Activated CD4-positive, CD25-positive, alpha-beta regulatory T cell treated with anti-CD3 and anti-CD28 coated beads, Interleukin-2, amount 50 U/mL, for 24 hours (primary cell): ENCODE measurements at regions not wholly inside any gene's neighbourhood (a gene's known extent, or its start where the extent isn't known, plus 50 kb on each side); places are given as distances from the start of the nearest gene placed in this dataset.

ENCODE experiments used
- ATAC-seq, 2 donors: fragments of 150-1000 bp; cut with Tn5 transposase; one replicate each; pipeline ENCODE4 v1.10.0; 2021; ENCODE audit warnings: mild to moderate bottlenecking in 1 of 2, moderate library complexity in 1 of 2

- no peak for ATAC-seq
Observed at GRCh38 chr2:550860-551567, 126.2 kb downstream of the TMEM18 start.

DNA sequence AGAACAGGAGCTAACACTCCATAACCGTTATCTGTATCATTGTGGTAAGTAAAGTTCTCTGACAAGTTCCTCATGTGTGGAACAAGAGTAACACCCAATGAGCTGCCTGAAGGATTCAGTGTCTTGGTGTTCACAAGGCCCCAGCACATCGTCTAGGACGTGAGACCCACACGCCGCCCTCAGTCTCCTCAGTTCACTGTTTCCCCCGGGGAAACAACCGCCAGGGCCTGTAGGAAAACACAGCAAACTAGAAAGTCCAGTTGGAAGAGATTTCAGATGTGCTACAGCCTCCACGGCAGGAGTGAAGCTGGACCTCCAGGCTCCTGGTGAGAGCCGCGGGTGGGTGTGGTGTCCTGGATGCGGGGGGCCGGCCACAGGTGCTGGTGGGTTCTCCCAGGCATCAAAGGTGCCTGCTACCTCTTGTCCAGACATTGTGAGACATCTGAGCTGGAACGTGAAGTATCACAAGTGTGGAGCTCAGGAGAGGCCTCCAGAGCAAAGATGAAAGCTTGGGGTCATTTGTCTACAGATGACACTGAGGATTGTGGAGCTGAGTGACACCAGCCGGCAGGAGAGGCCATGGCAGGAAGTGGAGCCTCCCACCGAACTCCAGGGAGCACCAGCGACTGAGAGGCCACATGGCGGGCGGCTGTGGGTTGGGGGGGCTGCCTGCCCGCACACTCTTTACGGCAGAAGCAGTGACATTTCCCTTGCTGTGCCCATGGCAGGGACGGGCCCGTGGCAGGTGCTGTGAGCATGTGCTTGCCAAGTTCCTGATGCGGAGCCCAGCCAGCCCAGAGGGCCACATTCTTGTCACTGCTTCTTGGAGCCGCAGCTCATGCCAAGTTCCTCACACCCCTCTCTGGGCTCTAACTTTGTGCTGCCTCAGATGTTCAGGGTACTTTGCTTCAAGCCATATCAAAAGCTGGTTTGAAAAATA is 131.2 kb downstream of the TMEM18 start:
- no peak for ATAC-seq

DNA sequence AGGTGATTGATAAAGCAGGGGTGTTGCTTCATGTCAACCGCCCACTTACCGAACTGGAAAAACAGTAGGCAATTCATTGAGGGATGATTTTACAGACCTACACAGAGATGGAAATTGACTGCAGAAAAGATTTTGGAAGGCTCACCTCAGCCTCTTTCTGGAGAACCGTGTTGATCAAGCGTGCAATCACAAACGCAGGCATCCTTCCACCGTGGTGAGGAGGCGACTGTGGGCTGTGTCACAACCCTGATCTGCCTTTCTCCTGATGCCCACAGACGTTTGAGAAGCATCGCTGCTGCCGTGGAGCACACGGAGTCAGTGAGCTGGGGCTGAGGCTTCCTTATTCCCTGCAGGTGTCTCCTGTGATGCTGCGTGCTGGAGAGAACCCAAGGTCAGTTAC is 132.0 kb downstream of the TMEM18 start:
- ATAC-seq = no peak

- ATAC-seq = no peak
Observed at GRCh38 chr2:538646-539045, 138.6 kb downstream of the TMEM18 start.

GRCh38 chr2:535222-535621 is 142.0 kb downstream of the TMEM18 start:
- ATAC-seq = no peak

DNA sequence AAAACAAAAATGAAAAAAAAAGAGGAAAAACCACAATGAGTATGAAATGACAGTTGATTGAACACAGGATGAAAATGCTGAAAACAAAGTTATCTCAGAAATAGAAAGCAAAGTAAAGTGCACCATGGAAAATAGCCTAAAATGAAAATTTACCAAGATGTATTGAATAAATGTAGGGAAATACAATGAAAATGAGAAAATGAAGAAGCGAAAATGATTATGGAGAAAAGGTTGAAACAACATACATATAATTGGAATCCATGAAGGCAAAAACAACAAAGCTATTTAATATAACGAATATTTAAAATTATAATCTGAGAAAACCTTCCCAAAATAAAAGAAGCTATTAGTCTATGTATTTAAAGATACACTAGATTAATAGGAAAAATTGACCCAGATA is 147.4 kb downstream of the TMEM18 start:
- no peak for ATAC-seq

DNA sequence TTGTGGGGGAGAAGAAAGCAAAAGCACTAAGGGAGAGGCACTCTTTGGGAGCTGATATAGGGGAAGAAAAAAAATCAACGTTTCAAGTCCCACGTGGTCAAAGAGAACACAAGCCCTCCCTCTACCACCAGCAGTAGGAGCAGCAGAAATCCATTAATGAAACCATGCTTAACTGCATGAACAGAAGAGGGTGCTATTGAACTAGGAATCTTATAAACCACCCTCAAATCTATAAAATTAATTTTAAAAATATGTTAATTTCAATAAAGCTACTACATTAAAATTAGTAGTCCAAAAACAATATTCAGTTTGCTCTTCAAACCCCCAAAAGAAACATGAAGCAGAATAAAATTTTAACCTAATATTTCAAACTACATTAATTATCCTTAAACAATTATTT is 147.8 kb downstream of the TMEM18 start:
- no peak for ATAC-seq

DNA sequence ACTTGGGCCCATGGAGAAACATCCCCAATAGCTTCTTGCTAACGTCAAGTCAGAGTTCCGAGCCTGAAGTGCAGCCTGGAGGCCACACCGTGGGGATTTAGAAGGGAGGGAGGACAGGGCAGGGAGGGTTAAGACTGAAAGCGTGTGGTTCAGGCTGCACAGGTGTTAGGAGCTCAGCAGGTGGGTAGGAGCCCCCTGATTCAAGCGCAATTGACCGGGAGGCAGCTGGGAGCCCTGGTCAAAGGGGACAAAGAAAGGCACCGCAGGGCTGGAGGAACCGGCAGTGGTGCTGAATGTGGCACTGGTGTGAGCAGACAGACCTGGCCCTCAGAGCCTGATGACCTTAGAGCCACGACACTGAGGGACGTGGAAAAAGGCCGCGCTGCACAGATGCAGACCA is 149.6 kb downstream of the TMEM18 start:
- ATAC-seq = no peak

GRCh38 chr2:526918-527317 is 150.3 kb downstream of the TMEM18 start:
- no peak for ATAC-seq

DNA sequence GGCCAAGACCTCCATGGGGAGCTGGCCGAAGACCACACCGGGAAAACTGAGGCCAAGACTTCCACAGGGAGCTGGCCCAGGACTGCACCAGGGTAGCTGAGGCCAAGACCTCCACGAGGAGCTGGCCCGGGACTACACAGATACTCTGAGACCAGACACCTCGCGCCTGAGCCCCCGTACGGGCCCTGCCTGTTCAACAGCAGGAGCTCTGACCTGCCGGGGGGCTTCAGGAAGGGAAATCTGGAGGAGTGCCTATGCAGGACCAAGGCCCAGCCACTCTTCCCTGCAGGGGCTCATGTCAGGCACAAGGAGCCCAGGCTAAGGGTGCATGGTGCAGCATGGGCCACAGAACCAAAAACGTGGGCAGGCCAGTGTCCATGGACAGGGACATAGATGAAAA is 151.6 kb downstream of the TMEM18 start:
- no peak for ATAC-seq

DNA sequence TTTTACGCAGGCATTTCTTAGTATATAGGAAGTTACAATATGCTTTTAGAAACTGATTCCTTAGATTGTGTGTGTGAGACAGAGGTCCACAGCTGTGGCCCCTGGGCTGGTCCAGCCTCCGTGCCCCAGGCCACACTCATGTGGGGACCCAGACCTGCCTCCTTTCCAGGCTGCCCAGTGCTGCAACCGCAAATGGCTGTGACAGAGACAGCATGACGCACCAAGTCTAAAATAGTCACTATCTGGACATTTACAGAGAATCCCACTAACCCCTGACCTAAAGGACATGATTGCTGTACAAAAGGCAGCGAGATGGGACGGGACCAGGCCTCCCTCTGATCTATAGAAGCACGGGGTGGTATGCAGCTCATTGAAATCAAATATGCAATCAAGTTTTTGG is 152.2 kb downstream of the TMEM18 start:
- no peak for ATAC-seq

GRCh38 chr2:524442-524841 is 152.8 kb downstream of the TMEM18 start:
- no peak for ATAC-seq

DNA sequence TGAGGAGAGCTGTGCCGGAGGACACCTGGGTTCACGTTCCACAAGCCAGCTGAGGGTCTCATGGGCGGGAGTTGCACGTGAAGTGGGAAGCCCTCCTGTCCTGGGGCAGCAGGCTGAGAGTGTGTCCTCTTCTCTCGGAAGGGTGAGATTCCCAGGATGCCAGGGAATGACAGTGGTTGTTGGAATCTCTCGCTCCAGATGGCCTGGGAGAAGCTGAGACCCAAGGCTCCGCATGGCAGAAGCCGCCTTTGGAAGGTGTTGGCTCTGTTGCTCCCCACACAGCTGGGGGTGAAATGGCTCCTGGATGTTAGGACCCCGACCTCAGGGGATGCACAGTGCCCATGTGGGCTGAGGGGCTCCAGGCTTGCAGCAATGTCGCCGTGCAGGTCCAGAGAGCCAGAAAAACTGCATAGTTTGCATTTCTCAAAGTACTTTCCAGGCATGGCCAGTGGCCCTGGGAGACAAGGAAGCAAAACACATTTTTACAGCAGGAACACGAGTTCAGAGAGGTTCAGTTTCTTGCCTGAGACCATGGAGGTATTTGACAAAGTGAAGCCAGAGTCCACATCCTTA is 153.4 kb downstream of the TMEM18 start:
- no peak for ATAC-seq

- ATAC-seq = no peak
Observed at GRCh38 chr2:522776-523175, 154.4 kb downstream of the TMEM18 start.

GRCh38 chr2:521853-522530 is 155.2 kb downstream of the TMEM18 start:
- ATAC-seq = no peak

- ATAC-seq = no peak
Observed at GRCh38 chr2:520663-521340, 156.4 kb downstream of the TMEM18 start.

DNA sequence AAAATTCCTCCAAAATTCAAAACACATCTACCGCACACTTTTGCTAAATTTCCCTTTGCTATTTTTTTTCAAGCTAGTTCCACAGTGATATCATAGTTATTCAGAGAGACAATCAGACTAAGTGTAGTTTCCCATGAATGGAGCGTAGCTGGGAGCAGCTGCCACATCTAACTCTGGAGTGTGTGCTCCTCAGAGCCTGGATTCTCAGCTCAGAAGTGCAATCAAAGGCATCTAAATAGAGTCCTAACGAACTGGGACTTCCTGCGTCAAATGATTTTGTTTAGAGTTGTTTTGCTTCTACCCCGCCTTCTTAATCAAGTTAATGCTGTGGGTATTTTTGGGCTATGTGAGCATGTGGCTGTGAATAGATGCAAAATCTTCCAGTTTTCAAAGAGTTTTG is 160.3 kb downstream of the TMEM18 start:
- ATAC-seq = no peak

GRCh38 chr2:516131-516530 is 161.1 kb downstream of the TMEM18 start:
- ATAC-seq = no peak

GRCh38 chr2:515441-516127 is 161.6 kb downstream of the TMEM18 start:
- no peak for ATAC-seq

- no peak for ATAC-seq
Observed at GRCh38 chr2:513981-514706, 163.1 kb downstream of the TMEM18 start.

DNA sequence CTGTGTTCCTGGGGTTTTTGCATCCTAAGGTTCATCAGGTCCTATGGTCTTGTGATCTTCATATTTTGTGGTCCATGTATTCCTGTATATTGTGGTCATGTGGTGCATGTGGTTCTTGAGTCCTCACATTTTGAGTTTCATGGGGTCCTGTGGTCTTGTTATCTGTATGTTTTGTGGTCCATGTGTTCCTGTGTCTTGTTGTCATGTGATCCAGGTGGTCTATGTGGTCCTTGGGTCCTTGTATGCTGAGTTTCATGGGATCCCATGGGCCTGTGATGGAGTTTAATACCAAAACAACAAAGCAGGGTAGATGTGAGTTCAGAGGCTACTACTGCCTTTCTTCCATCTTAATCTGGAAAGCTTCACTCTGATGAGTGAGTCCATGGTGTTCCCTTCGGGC is 166.4 kb downstream of the TMEM18 start:
- no peak for ATAC-seq
